SH-SY5Y (cell line): ENCODE measurements at regions not wholly inside any gene's neighbourhood (a gene's known extent, or its start where the extent isn't known, plus 50 kb on each side); places are given as distances from the start of the nearest gene placed in this dataset.

Experiments
- GATA2 ChIP-seq: IDR thresholded peaks from 2 replicates; pipeline ENCODE4 v1.6.1; 2011; ENCODE audit warnings: mild to moderate bottlenecking, low read depth, low read length
- GATA3 ChIP-seq: IDR thresholded peaks from 2 replicates; pipeline ENCODE4 v1.6.1; 2011; ENCODE audit warnings: low read depth, mild to moderate bottlenecking, low read length, moderate library complexity

GRCh38 chr15:36175741-36176291 lies 403.6 kb upstream of the CDIN1 start:
- TF ChIP-seq GATA2 (peak; percentile 80), GATA3 (peak; percentile 76)

DNA sequence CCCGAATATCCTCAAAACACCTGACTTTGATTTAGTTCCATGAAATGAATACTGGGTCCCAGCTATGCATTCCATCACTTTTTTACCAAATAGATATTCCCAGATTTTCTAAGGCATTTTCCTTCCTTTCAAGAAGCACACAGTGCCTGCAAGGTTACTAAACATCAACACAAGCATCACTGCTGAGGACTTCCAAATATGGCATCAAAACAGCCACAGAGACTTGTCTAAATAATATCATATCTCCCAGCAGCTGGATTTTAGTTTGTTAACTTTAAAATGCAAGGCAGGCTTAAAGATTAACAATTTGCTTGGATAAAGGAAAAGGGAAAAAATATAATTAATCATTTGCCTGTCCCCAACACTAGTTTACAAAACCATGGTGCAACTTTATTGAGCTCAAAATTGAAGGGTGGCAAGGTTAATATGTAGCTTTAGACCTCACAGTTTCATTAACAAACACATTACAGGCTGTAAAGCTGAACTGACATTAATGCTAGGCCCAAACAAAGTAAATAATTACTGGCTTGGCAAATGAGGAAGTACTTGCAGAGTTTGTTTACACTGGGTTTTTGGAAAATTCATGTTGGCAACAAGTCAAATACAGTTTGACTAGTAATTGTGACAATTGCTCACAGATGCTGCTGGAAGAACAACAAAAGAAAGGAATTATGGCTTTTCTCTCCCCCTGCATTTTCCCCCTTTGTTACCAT lies 401.7 kb upstream of the CDIN1 start:
- TF ChIP-seq GATA2, result no peak
- TF ChIP-seq GATA3, result no peak

- no peak for TF ChIP-seq GATA3
- no peak for TF ChIP-seq GATA2
Observed at GRCh38 chr15:36178303-36178633, 401.2 kb upstream of the CDIN1 start.

DNA sequence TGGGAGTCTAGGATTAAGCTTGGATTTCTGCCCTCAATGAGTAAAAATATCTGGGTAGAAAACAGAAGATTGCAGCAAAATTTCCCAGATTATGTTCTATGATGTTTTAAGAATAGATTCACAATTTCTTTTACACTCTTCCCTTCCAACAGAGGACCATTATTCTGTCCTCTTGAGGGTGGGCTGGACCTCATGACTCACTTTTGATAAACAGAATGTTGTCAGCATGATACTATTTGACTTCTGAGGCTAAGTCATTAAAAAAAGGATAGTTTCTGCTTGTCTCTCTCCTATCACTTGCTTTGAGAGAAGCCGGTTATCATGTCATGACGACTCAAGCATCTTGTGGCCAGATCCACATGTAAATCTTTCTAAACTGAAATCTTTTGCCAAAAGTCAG lies 396.2 kb upstream of the CDIN1 start:
- TF ChIP-seq GATA3 (no peak), GATA2 (no peak)

- no peak for TF ChIP-seq GATA3
- no peak for TF ChIP-seq GATA2
Observed at GRCh38 chr15:36185438-36185837, 394.0 kb upstream of the CDIN1 start.

DNA sequence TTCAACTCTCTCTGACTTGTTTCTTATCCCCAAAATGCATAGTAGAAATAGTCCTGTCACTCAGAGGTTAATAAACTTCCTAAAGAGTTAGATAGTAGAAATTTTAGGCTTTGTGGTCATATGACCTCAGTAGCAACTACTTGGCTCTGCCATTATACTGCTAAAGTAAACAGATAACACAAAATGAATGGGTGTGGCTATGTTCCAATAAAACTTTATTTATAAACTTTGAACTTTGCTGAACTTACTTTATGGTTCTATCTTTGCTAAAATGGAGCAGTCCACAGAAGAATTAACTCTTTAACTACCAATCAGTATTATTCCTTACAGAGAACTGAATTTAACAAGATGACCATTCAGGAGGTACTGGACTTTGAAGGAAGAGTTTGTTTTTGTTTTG lies 393.6 kb upstream of the CDIN1 start:
- TF ChIP-seq GATA2, result no peak
- TF ChIP-seq GATA3, result no peak

DNA sequence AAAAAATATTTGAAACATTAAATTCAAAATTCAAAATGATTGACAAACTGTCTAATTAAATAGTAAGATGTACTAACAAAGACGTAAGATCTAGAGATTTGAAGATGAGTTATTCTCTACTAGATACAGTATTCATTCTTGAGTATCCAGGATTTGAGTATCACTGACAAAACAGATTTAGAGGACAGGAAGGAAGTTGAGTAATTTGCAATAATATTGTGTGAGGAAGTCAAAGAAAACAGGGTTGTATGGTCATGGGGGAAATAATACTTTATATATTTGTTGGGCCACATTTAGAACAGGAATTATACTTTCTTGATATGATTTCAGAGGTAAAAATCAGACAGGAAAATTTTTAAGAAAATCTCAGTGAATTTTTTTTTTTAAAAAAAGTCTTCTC lies 393.1 kb upstream of the CDIN1 start:
- TF ChIP-seq GATA3 (no peak), GATA2 (no peak)

DNA sequence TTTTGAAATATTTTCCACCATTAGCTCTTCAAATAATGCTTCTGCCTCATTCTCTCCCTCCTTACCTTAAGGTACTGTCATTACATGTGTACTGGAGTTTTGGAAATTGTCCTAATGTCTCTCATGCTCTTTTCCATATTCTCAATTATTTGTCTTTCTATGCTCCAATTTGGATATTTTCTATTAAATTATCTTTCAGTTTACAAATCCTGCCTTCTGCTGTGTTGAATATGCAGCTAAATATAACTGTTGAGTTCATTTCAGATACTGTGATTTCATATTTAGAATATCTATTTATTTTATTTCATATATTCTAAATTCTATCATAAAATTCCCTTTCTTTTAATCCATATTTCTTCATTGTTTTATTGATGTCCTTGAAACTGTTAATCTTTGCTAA lies 388.0 kb upstream of the CDIN1 start:
- no peak for TF ChIP-seq GATA3

DNA sequence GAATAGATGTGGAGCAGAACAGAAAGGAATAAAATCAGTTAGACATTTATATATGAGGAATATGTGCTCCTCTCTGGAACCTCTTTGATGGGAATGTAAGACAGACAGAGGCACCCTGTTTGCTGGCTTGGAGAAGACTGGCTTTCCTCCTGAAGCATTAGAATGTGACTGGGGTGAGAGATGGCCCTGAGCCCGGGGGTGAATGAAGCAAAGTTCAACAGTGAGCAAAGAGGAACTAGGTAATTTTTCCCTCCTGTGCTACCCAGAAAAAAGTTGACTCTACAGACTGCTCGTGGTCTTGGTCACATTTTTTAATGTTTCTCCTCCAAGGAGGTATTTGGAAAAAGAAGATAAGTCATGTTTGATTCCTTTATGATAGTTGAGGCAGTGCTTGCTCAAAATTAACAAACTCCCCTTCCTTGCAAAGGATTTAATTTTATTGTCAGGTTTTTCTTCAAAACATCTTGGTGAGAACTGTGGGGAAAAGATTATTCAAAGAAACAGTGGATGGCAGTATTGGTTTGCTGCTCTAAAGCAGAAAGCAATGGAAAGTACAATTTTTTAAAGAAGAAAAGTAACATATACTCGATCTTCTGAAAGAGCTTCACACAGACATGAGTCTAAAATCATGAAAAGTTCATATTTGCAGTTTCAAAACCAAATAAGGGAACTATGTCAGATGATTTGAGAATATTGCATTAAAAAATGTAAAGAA lies 370.4 kb upstream of the CDIN1 start:
- TF ChIP-seq GATA2, result no peak
- no peak for TF ChIP-seq GATA3

GRCh38 chr15:36210426-36210825 lies 369.0 kb upstream of the CDIN1 start:
- no peak for TF ChIP-seq GATA2
- TF ChIP-seq GATA3, result no peak

GRCh38 chr15:36218322-36218721 lies 361.1 kb upstream of the CDIN1 start:
- no peak for TF ChIP-seq GATA2
- no peak for TF ChIP-seq GATA3

- no peak for TF ChIP-seq GATA2
- TF ChIP-seq GATA3, result no peak
Observed at GRCh38 chr15:36218991-36219390, 360.4 kb upstream of the CDIN1 start.

DNA sequence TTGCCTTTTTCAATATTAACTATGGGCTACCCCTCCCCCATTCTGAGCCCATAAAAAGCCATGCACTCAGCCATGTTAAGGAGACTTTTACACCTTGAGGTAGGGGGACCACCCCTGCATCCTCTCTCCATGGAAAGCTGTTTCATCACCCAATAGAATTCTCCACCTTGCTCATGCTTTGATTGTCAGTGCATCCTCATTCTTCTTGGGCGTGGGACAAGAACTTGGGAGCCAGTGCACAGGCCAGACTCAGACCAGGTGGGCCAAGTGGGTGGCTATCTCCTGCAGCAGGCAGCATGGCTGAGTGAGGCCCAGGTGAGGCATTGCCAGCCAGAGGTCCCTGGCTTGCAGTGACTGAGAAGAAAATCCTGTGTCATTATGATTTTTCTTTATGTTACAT lies 357.4 kb upstream of the CDIN1 start:
- TF ChIP-seq GATA2 (no peak), GATA3 (no peak)

DNA sequence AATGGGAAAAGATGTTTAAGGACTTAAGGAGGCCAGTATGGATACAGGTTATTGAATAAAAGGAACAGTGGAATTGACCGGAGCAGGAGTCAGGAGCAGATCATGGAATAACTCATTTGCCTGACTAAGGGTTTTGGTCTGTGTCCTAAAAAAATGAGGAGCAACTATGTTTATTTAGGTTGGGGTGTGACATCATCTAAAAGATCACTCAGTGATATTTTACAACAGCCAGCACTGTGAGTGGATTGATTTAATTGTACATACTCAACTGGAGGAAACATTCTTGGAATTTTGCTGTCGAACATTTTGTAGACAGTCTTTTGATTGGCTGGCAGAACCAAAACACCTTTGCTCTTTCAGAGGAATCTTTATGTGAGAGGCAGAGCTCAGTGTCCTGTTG lies 348.6 kb upstream of the CDIN1 start:
- TF ChIP-seq GATA2, result no peak
- no peak for TF ChIP-seq GATA3

- TF ChIP-seq GATA3, result no peak
- TF ChIP-seq GATA2, result no peak
Observed at GRCh38 chr15:36232491-36232890, 346.9 kb upstream of the CDIN1 start.

GRCh38 chr15:36234743-36235142 lies 344.7 kb upstream of the CDIN1 start:
- TF ChIP-seq GATA2 (no peak), GATA3 (no peak)
